GM12892 (cell line): ENCODE measurements at regions not wholly inside any gene's neighbourhood (a gene's known extent, or its start where the extent isn't known, plus 50 kb on each side); places are given as distances from the start of the nearest gene placed in this dataset.

Experiments
- POLR2A ChIP-seq: IDR thresholded peaks from 2 replicates; pipeline ENCODE4 v1.6.1; 2011; ENCODE audit warnings: low read depth, low read length, control low read depth
- POLR2AphosphoS5 ChIP-seq: IDR thresholded peaks from 2 replicates; pipeline ENCODE4 v1.6.1; 2011; ENCODE audit warnings: low read depth, low read length, control low read depth

DNA sequence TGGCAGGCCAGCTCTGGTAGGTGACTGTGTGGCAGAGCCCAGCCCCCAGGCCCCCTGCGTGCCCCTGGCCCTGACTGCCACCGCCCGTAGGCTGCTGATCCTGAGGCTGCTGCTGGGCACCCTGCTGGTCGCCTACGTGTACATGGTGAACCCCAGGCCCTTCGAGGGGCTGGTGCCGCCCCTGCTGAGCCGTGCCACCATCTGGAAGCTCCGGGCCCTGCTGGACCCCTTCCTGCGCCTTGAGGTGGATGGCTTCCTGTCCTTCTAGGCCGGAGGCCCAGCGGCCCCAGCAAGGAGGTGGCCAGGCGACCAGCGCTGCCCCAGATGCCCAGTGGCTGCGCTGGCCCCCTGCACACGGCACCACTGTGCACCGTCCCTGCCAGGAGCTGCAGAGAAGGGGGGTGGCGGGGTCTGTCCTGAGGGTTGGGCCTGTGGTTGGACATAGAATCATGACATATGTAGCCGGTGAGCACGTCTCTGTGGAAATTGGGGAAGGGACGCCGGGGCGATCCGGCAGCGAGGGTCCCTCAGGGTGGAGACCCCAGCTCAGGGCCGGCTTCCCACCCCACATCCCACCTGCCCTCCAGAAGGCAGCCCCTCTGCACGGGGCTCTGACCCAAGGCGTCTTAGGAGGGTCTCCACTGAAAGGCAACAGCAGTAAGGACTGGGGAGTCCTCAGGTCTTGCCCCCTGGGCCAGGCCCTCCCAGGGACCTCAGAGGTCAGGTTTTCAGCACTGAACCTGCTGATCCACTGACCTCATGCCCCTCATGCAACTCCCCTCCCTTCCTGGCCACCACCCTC lies 185.4 kb downstream of the IGLL1 start:
- TF ChIP-seq POLR2AphosphoS5, result no peak
- TF ChIP-seq POLR2A, result no peak
